GM18907 (cell line): ENCODE measurements at regions not wholly inside any gene's neighbourhood (a gene's known extent, or its start where the extent isn't known, plus 50 kb on each side); places are given as distances from the start of the nearest gene placed in this dataset.
A peak's percentile ranks its signal among the peaks of the same experiment; 100 is the strongest.
"Not testable (repeated sequence)": the region's sequence is repeated elsewhere in the genome, so short reads cannot be mapped to it uniquely, and the experiment has no call there.

Experiments
- ATAC-seq: cut with Tn5 transposase; IDR thresholded peaks from one replicate; pipeline ENCODE4 v1.9.1; 2021; ENCODE audit warnings: mild to moderate bottlenecking, moderate library complexity; ENCODE audit not compliant: unreplicated experiment

GRCh38 chr9:115525111-115526058 is 407.4 kb upstream of the TNC start:
- ATAC-seq = no peak

GRCh38 chr9:115531410-115532125 is 413.6 kb upstream of the TNC start:
- ATAC-seq = no peak

- ATAC-seq = no peak
Observed at GRCh38 chr9:115533511-115533910, 415.6 kb upstream of the TNC start.

GRCh38 chr9:115540091-115540490 is 422.1 kb upstream of the TNC start:
- ATAC-seq = no peak

GRCh38 chr9:115543511-115543910 is 425.6 kb upstream of the TNC start:
- no peak for ATAC-seq

- ATAC-seq = no peak
Observed at GRCh38 chr9:115548609-115549260, 430.8 kb upstream of the TNC start.

GRCh38 chr9:115551396-115551795 is 433.4 kb upstream of the TNC start:
- no peak for ATAC-seq

GRCh38 chr9:115553060-115553773 is 435.3 kb upstream of the TNC start:
- no peak for ATAC-seq

GRCh38 chr9:115556432-115556831 is 438.5 kb upstream of the TNC start:
- no peak for ATAC-seq

GRCh38 chr9:115575147-115575546 is 457.2 kb upstream of the TNC start:
- no peak for ATAC-seq

GRCh38 chr9:115585458-115585857 is 467.5 kb upstream of the TNC start:
- ATAC-seq = not testable (repeated sequence)

- ATAC-seq = no peak
Observed at GRCh38 chr9:115587310-115587709, 469.4 kb upstream of the TNC start.

GRCh38 chr9:115590011-115590410 is 472.1 kb upstream of the TNC start:
- ATAC-seq = no peak

- ATAC-seq = peak; percentile 53
Observed at GRCh38 chr9:115591584-115591984, 473.6 kb upstream of the TNC start.

GRCh38 chr9:115593587-115594091 is 475.7 kb upstream of the TNC start:
- ATAC-seq = no peak

GRCh38 chr9:115594557-115594956 is 476.6 kb upstream of the TNC start:
- ATAC-seq = no peak

- no peak for ATAC-seq
Observed at GRCh38 chr9:115596021-115596745, 478.2 kb upstream of the TNC start.

- ATAC-seq = no peak
Observed at GRCh38 chr9:115596746-115597080, 478.8 kb upstream of the TNC start.

- no peak for ATAC-seq
Observed at GRCh38 chr9:115597330-115597895, 479.5 kb upstream of the TNC start.

- no peak for ATAC-seq
Observed at GRCh38 chr9:115598751-115599150, 480.8 kb upstream of the TNC start.
